Neuronal stem cell (in vitro differentiated cells): ENCODE measurements at regions not wholly inside any gene's neighbourhood (a gene's known extent, or its start where the extent isn't known, plus 50 kb on each side); places are given as distances from the start of the nearest gene placed in this dataset.

Experiments used
- DNase-seq: peaks from one replicate; pipeline ENCODE4 v3.0.0-alpha.2; 2013; ENCODE audit warnings: low spot score
- H2AFZ ChIP-seq: one replicate; pipeline ENCODE4 v1.6.1; 2013; ENCODE audit warnings: mild to moderate bottlenecking, low read length, inconsistent platforms
- H2AK5ac ChIP-seq: 2 replicates; pipeline ENCODE4 v1.6.1; 2013; ENCODE audit warnings: low read depth, mild to moderate bottlenecking, inconsistent platforms, low read length, moderate library complexity, mixed read lengths
- H2BK120ac ChIP-seq: 2 replicates; pipeline ENCODE4 v1.6.1; 2013; ENCODE audit warnings: low read depth, mild to moderate bottlenecking, inconsistent platforms, low read length, moderate library complexity, mixed read lengths
- H2BK12ac ChIP-seq: one replicate; pipeline ENCODE4 v1.6.1; 2013; ENCODE audit warnings: low read length, inconsistent platforms
- H2BK15ac ChIP-seq: 2 replicates; pipeline ENCODE4 v1.6.1; 2013; ENCODE audit warnings: mild to moderate bottlenecking, low read length, inconsistent platforms, mixed read lengths
- H2BK5ac ChIP-seq: one replicate; pipeline ENCODE4 v1.6.1; 2013; ENCODE audit warnings: inconsistent platforms, mild to moderate bottlenecking, low read length, moderate library complexity
- H3K14ac ChIP-seq: one replicate; pipeline ENCODE4 v1.6.1; 2013; ENCODE audit warnings: low read length, inconsistent platforms
- H3K18ac ChIP-seq: 2 replicates; pipeline ENCODE4 v1.6.1; 2013; ENCODE audit warnings: low read length, inconsistent platforms
- H3K23ac ChIP-seq: 2 replicates; pipeline ENCODE4 v1.6.1; 2013; ENCODE audit warnings: low read depth, mild to moderate bottlenecking, mixed read lengths, low read length, inconsistent platforms; ENCODE audit not compliant: poor library complexity
- H3K27ac ChIP-seq: replicated peaks from 3 replicates; pipeline ENCODE4 v1.5.1; 2013; ENCODE audit warnings: low read length, inconsistent platforms
- H3K27me3 ChIP-seq, 3 experiments: 2 replicates each; pipeline ENCODE4 v1.6.1; 2013; ENCODE audit warnings: low read length in 3 of 3, mild to moderate bottlenecking in 2 of 3, inconsistent platforms in 1 of 3, low read depth in 1 of 3, mixed read lengths in 1 of 3, moderate library complexity in 1 of 3; ENCODE audit not compliant: control insufficient read depth in 3 of 3, insufficient read depth in 3 of 3
- H3K36me3 ChIP-seq, 2 donors: replicated peaks in 1 of 2; 2 replicates each; pipeline ENCODE4 v1.6.1; 2013; ENCODE audit warnings: low read length in 2 of 2; ENCODE audit not compliant: control insufficient read depth in 2 of 2, insufficient read depth in 2 of 2
- H3K4ac ChIP-seq: 2 replicates; pipeline ENCODE4 v1.6.1; 2013; ENCODE audit warnings: inconsistent platforms, mild to moderate bottlenecking, low read length, moderate library complexity
- H3K4me1 ChIP-seq, 2 donors: 1 replicate in 1 of 2; 2 replicates in 1 of 2; pipeline ENCODE4 v1.6.1; 2013; ENCODE audit warnings: low read length in 2 of 2, low read depth in 1 of 2; ENCODE audit not compliant: control insufficient read depth in 2 of 2, insufficient read depth in 1 of 2
- H3K4me2 ChIP-seq: one replicate; pipeline ENCODE4 v1.6.1; 2013; ENCODE audit warnings: mild to moderate bottlenecking, low read length, inconsistent platforms; ENCODE audit not compliant: insufficient read depth, poor library complexity, severe bottlenecking
- H3K4me3 ChIP-seq, 2 donors: 2 replicates each; pipeline ENCODE4 v1.5.1; 2013; ENCODE audit warnings: low read length in 2 of 2, mild to moderate bottlenecking in 2 of 2, inconsistent platforms in 1 of 2, moderate library complexity in 1 of 2
- H3K79me1 ChIP-seq: one replicate; pipeline ENCODE4 v1.6.1; 2013; ENCODE audit warnings: low read depth, mild to moderate bottlenecking, inconsistent platforms, low read length, moderate library complexity
- H3K9ac ChIP-seq: one replicate; pipeline ENCODE4 v1.6.1; 2013; ENCODE audit warnings: mild to moderate bottlenecking, low read depth, low read length, inconsistent platforms; ENCODE audit not compliant: poor library complexity
- H3K9me3 ChIP-seq, 2 donors: replicated peaks in 1 of 2; 2 replicates each; pipeline versions ENCODE3 to v1.6.1; 2013; ENCODE audit warnings: low read length in 2 of 2, mild to moderate bottlenecking in 2 of 2, inconsistent platforms in 1 of 2, low read depth in 1 of 2, mixed read lengths in 1 of 2, moderate library complexity in 1 of 2; ENCODE audit not compliant: control insufficient read depth in 2 of 2, insufficient read depth in 1 of 2
- H4K8ac ChIP-seq: one replicate; pipeline ENCODE4 v1.6.1; 2013; ENCODE audit warnings: low read depth, mild to moderate bottlenecking, inconsistent platforms, low read length, moderate library complexity
- H4K91ac ChIP-seq: one replicate; pipeline ENCODE4 v1.6.1; 2013; ENCODE audit warnings: low read length, low read depth, mild to moderate bottlenecking, inconsistent platforms; ENCODE audit not compliant: poor library complexity
- WGBS, 2 donors: extraction: QIAGEN DNeasy Blood & Tissue Kit; methylation state at CpG; one replicate each; pipeline ENCODE4 v1.1.7; 2013; ENCODE audit warnings: missing lambda C conversion rate in 2 of 2, mixed read lengths in 1 of 2; ENCODE audit not compliant: insufficient read length in 2 of 2, insufficient replicate concordance in 1 of 2; ENCODE audit errors: extremely low coverage in 2 of 2; 5-methylcytosine and 5-hydroxymethylcytosine counted together

- Histone ChIP-seq H3K36me3 (no peaks in the 10 kb centered on the region), H2BK12ac (no peak overlapping the region), H3K14ac (no peak overlapping the region), H3K27me3 (no peaks in the 10 kb centered on the region), H3K18ac (no peak overlapping the region), H4K91ac (no peak overlapping the region), H3K4me1 (no peaks in the 10 kb centered on the region), H3K23ac (no peak overlapping the region), H3K27ac (no peak overlapping the region), H3K4me3 (no peak overlapping the region), H3K79me1 (no peaks in the 10 kb centered on the region), H2AFZ (no peak overlapping the region), H4K8ac (no peak overlapping the region), H3K4ac (no peak overlapping the region), H2AK5ac (no peak overlapping the region), H2BK15ac (no peak overlapping the region), H3K9ac (no peak overlapping the region), H2BK120ac (no peak overlapping the region), H2BK5ac (no peak overlapping the region), H3K4me2 (no peak overlapping the region), H3K9me3 (no peaks in the 10 kb centered on the region)
- DNase-seq = no peak
- no CpG with 5 or more reads among the region's 3 CpGs for WGBS, 2 donors
Measured at GRCh38 chr10:59582780-59583179, 126.9 kb downstream of the SLC16A9 start.

- no peaks in the 10 kb centered on the region for H3K36me3 ChIP-seq
- no peaks in the 10 kb centered on the region for H3K9me3 ChIP-seq
- no peaks in the 10 kb centered on the region for H3K4me1 ChIP-seq
- no peak overlapping the region for H3K14ac ChIP-seq
- H3K4me3 ChIP-seq = no peak overlapping the region
- no peak overlapping the region for H3K23ac ChIP-seq
- H3K79me1 ChIP-seq = no peaks in the 10 kb centered on the region
- no peak overlapping the region for H3K9ac ChIP-seq
- H4K91ac ChIP-seq = no peak overlapping the region
- H3K27ac ChIP-seq = no peak overlapping the region
- H3K4ac ChIP-seq = no peak overlapping the region
- no peak for DNase-seq
- H2AFZ ChIP-seq = no peak overlapping the region
- no peak overlapping the region for H2AK5ac ChIP-seq
- no CpG with 5 or more reads among the region's 3 CpGs for WGBS, 2 donors
- no peak overlapping the region for H4K8ac ChIP-seq
- no peak overlapping the region for H3K4me2 ChIP-seq
- no peak overlapping the region for H2BK5ac ChIP-seq
- H3K18ac ChIP-seq = no peak overlapping the region
- H2BK120ac ChIP-seq = no peak overlapping the region
- H3K27me3 ChIP-seq = no peaks in the 10 kb centered on the region
- no peak overlapping the region for H2BK15ac ChIP-seq
- H2BK12ac ChIP-seq = no peak overlapping the region
Measured at GRCh38 chr10:59582058-59582457, 127.6 kb downstream of the SLC16A9 start.

GRCh38 chr10:59580026-59580863, 129.4 kb downstream of the SLC16A9 start:
- H3K79me1 ChIP-seq = no peaks in the 10 kb centered on the region
- H2BK15ac ChIP-seq = no peak overlapping the region
- no peak overlapping the region for H3K23ac ChIP-seq
- no peak overlapping the region for H3K27ac ChIP-seq
- H4K91ac ChIP-seq = no peak overlapping the region
- DNase-seq = no peak
- no peaks in the 10 kb centered on the region for H3K27me3 ChIP-seq
- no peak overlapping the region for H2BK5ac ChIP-seq
- H4K8ac ChIP-seq = no peak overlapping the region
- no peaks in the 10 kb centered on the region for H3K36me3 ChIP-seq
- peaks cover 0 to 2% of the 10 kb centered on the region in 2 donors for H3K4me1 ChIP-seq
- no peak overlapping the region for H3K4me3 ChIP-seq
- H3K18ac ChIP-seq = no peak overlapping the region
- 100% methylated on average over 1 of the region's 3 CpGs for WGBS, 2 donors
- no peak overlapping the region for H3K4me2 ChIP-seq
- no peak overlapping the region for H3K9ac ChIP-seq
- no peak overlapping the region for H2BK120ac ChIP-seq
- no peak overlapping the region for H3K14ac ChIP-seq
- no peak overlapping the region for H3K4ac ChIP-seq
- H2AFZ ChIP-seq = no peak overlapping the region
- H3K9me3 ChIP-seq = no peaks in the 10 kb centered on the region
- H2AK5ac ChIP-seq = no peak overlapping the region
- H2BK12ac ChIP-seq = no peak overlapping the region

GRCh38 chr10:59578741-59579140, 130.9 kb downstream of the SLC16A9 start:
- Histone ChIP-seq H2AK5ac (no peak overlapping the region), H2BK15ac (no peak overlapping the region), H3K9me3 (no peaks in the 10 kb centered on the region), H3K27ac (no peak overlapping the region), H3K4me3 (no peak overlapping the region), H3K4ac (no peak overlapping the region), H3K14ac (no peak overlapping the region), H2BK12ac (no peak overlapping the region), H2BK5ac (no peak overlapping the region), H4K91ac (no peak overlapping the region), H3K23ac (no peak overlapping the region), H3K9ac (no peak overlapping the region), H3K4me2 (no peak overlapping the region), H3K36me3 (no peaks in the 10 kb centered on the region), H3K18ac (no peak overlapping the region), H2BK120ac (no peak overlapping the region), H3K27me3 (no peaks in the 10 kb centered on the region), H3K4me1 (peaks cover 0 to 2% of the 10 kb centered on the region in 2 donors), H2AFZ (no peak overlapping the region), H3K79me1 (no peaks in the 10 kb centered on the region), H4K8ac (no peak overlapping the region)
- DNase-seq = no peak
- no CpG with 5 or more reads among the region's 4 CpGs for WGBS, 2 donors
